ENCODE measurements at regions not wholly inside any gene's neighbourhood (a gene's known extent, or its start where the extent isn't known, plus 50 kb on each side); places are given as distances from the start of the nearest gene placed in this dataset.

DNA sequence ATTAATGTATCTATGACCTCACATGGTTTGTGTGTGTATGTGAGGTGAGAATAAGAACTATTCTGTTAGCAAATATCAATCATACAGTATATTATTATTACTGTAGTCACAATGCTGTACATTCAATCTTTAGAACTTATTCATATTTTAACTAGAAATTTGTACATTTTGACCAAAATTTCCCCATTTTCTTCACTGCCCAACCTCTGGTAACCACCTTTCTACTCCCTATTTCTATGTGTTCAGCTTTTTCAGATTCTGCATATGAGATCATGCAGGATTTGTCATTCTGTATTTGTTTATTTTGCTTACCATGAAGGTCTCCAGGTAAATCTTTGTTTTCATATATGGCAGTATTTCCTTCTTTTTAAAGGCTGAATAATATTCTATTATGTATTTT lies 607.9 kb downstream of the SLCO4C1 start:
- H3K27me3 ChIP-seq: no peaks in the 10 kb centered on the region
- no peak overlapping the region for H3K4me3 ChIP-seq
- H3K9me3 ChIP-seq: no peaks in the 10 kb centered on the region
- H3K27ac ChIP-seq: no peak overlapping the region
- TF ChIP-seq POLR2A (IDR thresholded peaks at IDR 0.05): no peak
- TF ChIP-seq, protein P1, sequence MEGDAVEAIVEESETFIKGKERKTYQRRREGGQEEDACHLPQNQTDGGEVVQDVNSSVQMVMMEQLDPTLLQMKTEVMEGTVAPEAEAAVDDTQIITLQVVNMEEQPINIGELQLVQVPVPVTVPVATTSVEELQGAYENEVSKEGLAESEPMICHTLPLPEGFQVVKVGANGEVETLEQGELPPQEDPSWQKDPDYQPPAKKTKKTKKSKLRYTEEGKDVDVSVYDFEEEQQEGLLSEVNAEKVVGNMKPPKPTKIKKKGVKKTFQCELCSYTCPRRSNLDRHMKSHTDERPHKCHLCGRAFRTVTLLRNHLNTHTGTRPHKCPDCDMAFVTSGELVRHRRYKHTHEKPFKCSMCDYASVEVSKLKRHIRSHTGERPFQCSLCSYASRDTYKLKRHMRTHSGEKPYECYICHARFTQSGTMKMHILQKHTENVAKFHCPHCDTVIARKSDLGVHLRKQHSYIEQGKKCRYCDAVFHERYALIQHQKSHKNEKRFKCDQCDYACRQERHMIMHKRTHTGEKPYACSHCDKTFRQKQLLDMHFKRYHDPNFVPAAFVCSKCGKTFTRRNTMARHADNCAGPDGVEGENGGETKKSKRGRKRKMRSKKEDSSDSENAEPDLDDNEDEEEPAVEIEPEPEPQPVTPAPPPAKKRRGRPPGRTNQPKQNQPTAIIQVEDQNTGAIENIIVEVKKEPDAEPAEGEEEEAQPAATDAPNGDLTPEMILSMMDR (IDR thresholded peaks at IDR 0.05): no peak
- no peaks in the 10 kb centered on the region for H3K4me1 ChIP-seq
- intact Hi-C loops (cut with DNase I; ENCODE audit: low total_unique reads): no loop called here
- H3K36me3 ChIP-seq: no peaks in the 10 kb centered on the region
- no peak for DNase-seq

DNA sequence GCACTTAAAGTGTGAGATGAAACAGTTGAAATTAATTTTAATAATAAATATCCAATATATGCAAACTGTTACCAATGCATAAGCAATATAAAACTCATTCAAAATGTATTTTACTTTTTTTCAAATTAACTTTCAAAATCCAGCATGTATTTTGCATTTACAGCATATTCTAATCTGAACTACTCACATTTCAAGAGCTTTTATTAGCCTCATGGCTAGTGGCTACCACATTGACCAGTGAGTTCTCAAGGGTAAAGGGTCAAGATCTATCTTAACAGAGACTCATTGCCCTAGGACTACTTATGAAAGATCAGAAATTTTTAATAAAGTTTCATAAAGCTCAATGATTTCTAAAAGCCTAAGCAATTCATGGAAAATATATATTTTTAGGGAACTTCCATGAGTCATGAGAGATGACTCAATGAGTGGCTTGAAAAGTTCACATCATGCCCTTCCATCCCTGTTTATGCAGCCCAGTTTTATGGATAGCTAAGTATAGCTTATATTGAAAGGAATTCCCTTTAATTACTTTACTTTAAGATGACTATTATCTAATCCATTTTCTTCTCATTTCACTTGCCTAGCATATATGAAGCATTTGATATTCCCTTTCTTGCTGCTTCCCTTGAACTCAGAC lies 608.6 kb downstream of the SLCO4C1 start:
- H3K27ac ChIP-seq: no peak overlapping the region
- no peaks in the 10 kb centered on the region for H3K27me3 ChIP-seq
- no peak overlapping the region for H3K4me3 ChIP-seq
- TF ChIP-seq, protein P1 (IDR thresholded peaks at IDR 0.05): no peak
- no peak for TF ChIP-seq POLR2A (IDR thresholded peaks at IDR 0.05)
- no peaks in the 10 kb centered on the region for H3K4me1 ChIP-seq
- H3K36me3 ChIP-seq: no peaks in the 10 kb centered on the region
- intact Hi-C loops (cut with DNase I; ENCODE audit: low total_unique reads): no loop called here
- no peaks in the 10 kb centered on the region for H3K9me3 ChIP-seq
- no peak for DNase-seq

DNA sequence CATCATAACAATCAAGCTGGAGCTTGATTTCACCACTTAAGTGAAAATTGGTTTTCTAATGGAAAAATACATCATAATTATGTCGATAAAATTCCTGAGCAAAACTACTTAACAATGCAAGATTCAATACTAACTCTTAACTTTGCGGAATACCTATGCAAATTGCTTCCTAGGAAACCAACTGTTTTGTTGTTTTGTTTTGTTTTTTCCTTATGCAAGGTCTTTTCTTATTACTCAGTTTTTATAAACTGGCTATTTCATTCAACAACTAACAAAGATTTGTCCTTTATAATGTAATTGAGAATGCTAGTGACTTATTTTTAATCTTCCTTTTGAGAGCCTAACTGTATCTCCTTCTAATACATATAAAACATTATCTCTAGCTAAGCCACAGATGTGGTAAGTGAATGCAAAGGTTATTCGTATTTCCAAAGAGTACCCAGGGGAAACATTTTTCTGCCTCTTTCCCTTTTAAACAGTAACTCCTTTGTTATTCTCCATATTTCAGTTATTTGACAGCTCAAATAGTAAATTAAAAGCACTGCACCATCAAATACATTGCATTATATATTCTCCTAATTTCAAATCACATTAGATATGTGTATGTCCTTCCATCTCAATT lies 609.4 kb downstream of the SLCO4C1 start:
- no peaks in the 10 kb centered on the region for H3K4me1 ChIP-seq
- no peak for DNase-seq
- no peak overlapping the region for H3K27ac ChIP-seq
- no peaks in the 10 kb centered on the region for H3K27me3 ChIP-seq
- no peaks in the 10 kb centered on the region for H3K36me3 ChIP-seq
- TF ChIP-seq, protein P1 (IDR thresholded peaks at IDR 0.05): no peak
- TF ChIP-seq POLR2A (IDR thresholded peaks at IDR 0.05): no peak
- H3K9me3 ChIP-seq: no peaks in the 10 kb centered on the region
- no peak overlapping the region for H3K4me3 ChIP-seq
- intact Hi-C loops (cut with DNase I; ENCODE audit: low total_unique reads): no loop called here

DNA sequence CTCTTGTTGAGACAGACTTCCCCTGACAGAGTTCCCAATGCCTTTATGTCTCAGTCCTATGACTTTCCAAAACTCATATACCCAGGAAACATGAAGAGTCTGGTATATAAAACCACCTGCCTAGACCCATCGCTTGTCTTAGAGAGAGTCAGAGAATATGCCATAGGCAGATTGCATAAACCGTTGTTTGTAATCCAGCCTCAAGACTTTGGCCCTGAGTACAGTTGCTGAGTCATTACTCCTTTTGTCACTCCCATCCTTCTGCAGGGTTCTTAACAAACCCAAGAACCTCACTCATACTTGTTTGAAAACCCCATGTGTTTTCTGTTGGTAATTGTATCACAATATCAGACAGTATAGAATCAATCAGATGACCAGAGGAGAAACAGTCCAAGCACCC lies 616.3 kb downstream of the SLCO4C1 start:
- no peak overlapping the region for H3K27ac ChIP-seq
- H3K9me3 ChIP-seq: no peaks in the 10 kb centered on the region
- no peaks in the 10 kb centered on the region for H3K36me3 ChIP-seq
- no peak overlapping the region for H3K4me3 ChIP-seq
- no peaks in the 10 kb centered on the region for H3K4me1 ChIP-seq
- intact Hi-C loops (cut with DNase I; ENCODE audit: low total_unique reads): no loop called here
- H3K27me3 ChIP-seq: no peaks in the 10 kb centered on the region
- DNase-seq: no peak
- no peak for TF ChIP-seq POLR2A (IDR thresholded peaks at IDR 0.05)
- TF ChIP-seq, protein P1 (IDR thresholded peaks at IDR 0.05): no peak

GRCh38 chr5:101678481-101679193 lies 617.4 kb downstream of the SLCO4C1 start:
- H3K4me1 ChIP-seq: no peaks in the 10 kb centered on the region
- TF ChIP-seq POLR2A (IDR thresholded peaks at IDR 0.05): no peak
- TF ChIP-seq, protein P1 (IDR thresholded peaks at IDR 0.05): peak; percentile 31 to 55 (median 52)
- peak; percentile 16 to 17 for DNase-seq
- no peaks in the 10 kb centered on the region for H3K27me3 ChIP-seq
- no peaks in the 10 kb centered on the region for H3K36me3 ChIP-seq
- no peak overlapping the region for H3K4me3 ChIP-seq
- no peaks in the 10 kb centered on the region for H3K9me3 ChIP-seq
- no peak overlapping the region for H3K27ac ChIP-seq
- intact Hi-C loops (cut with DNase I; ENCODE audit: low total_unique reads): no loop called here

Measured in uterus (tissue), 3 donors.